Activated naive CD8-positive, alpha-beta T cell (primary cell): ENCODE measurements at regions not wholly inside any gene's neighbourhood (a gene's known extent, or its start where the extent isn't known, plus 50 kb on each side); places are given as distances from the start of the nearest gene placed in this dataset.

Source experiments
- H3K27ac Mint-ChIP-seq: one replicate; pipeline ENCODE4 v1.8.0; 2021; ENCODE audit warnings: mixed read lengths
- H3K27me3 Mint-ChIP-seq: one replicate; pipeline ENCODE4 v1.8.0; 2021; ENCODE audit warnings: mixed read lengths
- H3K36me3 Mint-ChIP-seq: one replicate; pipeline ENCODE4 v1.8.0; 2021; ENCODE audit warnings: mixed read lengths
- H3K4me1 Mint-ChIP-seq: one replicate; pipeline ENCODE4 v1.8.0; 2021; ENCODE audit warnings: low read depth, mixed read lengths
- H3K4me3 Mint-ChIP-seq: one replicate; pipeline ENCODE4 v1.8.0; 2021; ENCODE audit warnings: mild to moderate bottlenecking, mixed read lengths
- H3K9me3 Mint-ChIP-seq: one replicate; pipeline ENCODE4 v1.8.0; 2021; ENCODE audit warnings: low read depth, mixed read lengths

- Mint-ChIP-seq H3K27ac (no peak overlapping the region), H3K27me3 (peaks cover 4% of the 10 kb centered on the region), H3K36me3 (no peaks in the 10 kb centered on the region), H3K4me3 (no peak overlapping the region), H3K9me3 (no peaks in the 10 kb centered on the region), H3K4me1 (no peaks in the 10 kb centered on the region)
Observed at GRCh38 chr6:122116835-122117627, 282.4 kb upstream of the HSF2 start.

- Mint-ChIP-seq H3K27ac (no peak overlapping the region), H3K4me3 (no peak overlapping the region), H3K27me3 (peaks cover 4% of the 10 kb centered on the region), H3K9me3 (no peaks in the 10 kb centered on the region), H3K4me1 (no peaks in the 10 kb centered on the region), H3K36me3 (no peaks in the 10 kb centered on the region)
Observed at GRCh38 chr6:122118945-122119506, 280.4 kb upstream of the HSF2 start.

GRCh38 chr6:122122202-122122601 lies 277.2 kb upstream of the HSF2 start:
- no peaks in the 10 kb centered on the region for H3K27me3 Mint-ChIP-seq
- no peak overlapping the region for H3K27ac Mint-ChIP-seq
- H3K36me3 Mint-ChIP-seq: no peaks in the 10 kb centered on the region
- no peaks in the 10 kb centered on the region for H3K4me1 Mint-ChIP-seq
- H3K9me3 Mint-ChIP-seq: no peaks in the 10 kb centered on the region
- H3K4me3 Mint-ChIP-seq: no peak overlapping the region

- no peak overlapping the region for H3K27ac Mint-ChIP-seq
- no peaks in the 10 kb centered on the region for H3K9me3 Mint-ChIP-seq
- H3K27me3 Mint-ChIP-seq: no peaks in the 10 kb centered on the region
- no peaks in the 10 kb centered on the region for H3K36me3 Mint-ChIP-seq
- no peaks in the 10 kb centered on the region for H3K4me1 Mint-ChIP-seq
- H3K4me3 Mint-ChIP-seq: no peak overlapping the region
Observed at GRCh38 chr6:122122686-122123085, 276.8 kb upstream of the HSF2 start.

- Mint-ChIP-seq H3K27me3 (no peaks in the 10 kb centered on the region), H3K9me3 (no peaks in the 10 kb centered on the region), H3K4me3 (no peak overlapping the region), H3K27ac (no peak overlapping the region), H3K36me3 (no peaks in the 10 kb centered on the region), H3K4me1 (no peaks in the 10 kb centered on the region)
Observed at GRCh38 chr6:122124908-122125307, 274.5 kb upstream of the HSF2 start.

- Mint-ChIP-seq H3K4me1 (peaks cover 2% of the 10 kb centered on the region), H3K36me3 (no peaks in the 10 kb centered on the region), H3K4me3 (no peak overlapping the region), H3K9me3 (no peaks in the 10 kb centered on the region), H3K27ac (no peak overlapping the region), H3K27me3 (peaks cover 2% of the 10 kb centered on the region)
Observed at GRCh38 chr6:122126894-122127293, 272.6 kb upstream of the HSF2 start.

- H3K4me3 Mint-ChIP-seq: no peak overlapping the region
- H3K27ac Mint-ChIP-seq: no peak overlapping the region
- peaks cover 2% of the 10 kb centered on the region for H3K27me3 Mint-ChIP-seq
- peaks cover 2% of the 10 kb centered on the region for H3K4me1 Mint-ChIP-seq
- H3K9me3 Mint-ChIP-seq: no peaks in the 10 kb centered on the region
- no peaks in the 10 kb centered on the region for H3K36me3 Mint-ChIP-seq
Observed at GRCh38 chr6:122128445-122128844, 271.0 kb upstream of the HSF2 start.

GRCh38 chr6:122129313-122130025 lies 270.0 kb upstream of the HSF2 start:
- Mint-ChIP-seq H3K27me3 (peaks cover 2% of the 10 kb centered on the region), H3K27ac (no peak overlapping the region), H3K4me3 (no peak overlapping the region), H3K4me1 (peaks cover 2% of the 10 kb centered on the region), H3K36me3 (no peaks in the 10 kb centered on the region), H3K9me3 (no peaks in the 10 kb centered on the region)

GRCh38 chr6:122130026-122130348 lies 269.5 kb upstream of the HSF2 start:
- H3K36me3 Mint-ChIP-seq: no peaks in the 10 kb centered on the region
- H3K27ac Mint-ChIP-seq: no peak overlapping the region
- no peak overlapping the region for H3K4me3 Mint-ChIP-seq
- no peaks in the 10 kb centered on the region for H3K9me3 Mint-ChIP-seq
- peaks cover 2% of the 10 kb centered on the region for H3K4me1 Mint-ChIP-seq
- H3K27me3 Mint-ChIP-seq: peaks cover 2% of the 10 kb centered on the region

GRCh38 chr6:122130518-122130917 lies 268.9 kb upstream of the HSF2 start:
- Mint-ChIP-seq H3K27ac (no peak overlapping the region), H3K9me3 (no peaks in the 10 kb centered on the region), H3K36me3 (no peaks in the 10 kb centered on the region), H3K4me1 (peaks cover 2% of the 10 kb centered on the region), H3K27me3 (peaks cover 2% of the 10 kb centered on the region), H3K4me3 (no peak overlapping the region)

GRCh38 chr6:122136386-122136785 lies 263.1 kb upstream of the HSF2 start:
- no peaks in the 10 kb centered on the region for H3K36me3 Mint-ChIP-seq
- H3K9me3 Mint-ChIP-seq: no peaks in the 10 kb centered on the region
- no peak overlapping the region for H3K27ac Mint-ChIP-seq
- H3K4me1 Mint-ChIP-seq: no peaks in the 10 kb centered on the region
- peaks cover 2% of the 10 kb centered on the region for H3K27me3 Mint-ChIP-seq
- no peak overlapping the region for H3K4me3 Mint-ChIP-seq

GRCh38 chr6:122140031-122140430 lies 259.4 kb upstream of the HSF2 start:
- Mint-ChIP-seq H3K4me1 (no peaks in the 10 kb centered on the region), H3K27ac (no peak overlapping the region), H3K36me3 (no peaks in the 10 kb centered on the region), H3K9me3 (no peaks in the 10 kb centered on the region), H3K27me3 (no peaks in the 10 kb centered on the region), H3K4me3 (no peak overlapping the region)

- no peaks in the 10 kb centered on the region for H3K36me3 Mint-ChIP-seq
- no peaks in the 10 kb centered on the region for H3K9me3 Mint-ChIP-seq
- no peak overlapping the region for H3K4me3 Mint-ChIP-seq
- H3K27me3 Mint-ChIP-seq: no peaks in the 10 kb centered on the region
- H3K4me1 Mint-ChIP-seq: no peaks in the 10 kb centered on the region
- no peak overlapping the region for H3K27ac Mint-ChIP-seq
Observed at GRCh38 chr6:122141246-122141645, 258.2 kb upstream of the HSF2 start.

- H3K4me3 Mint-ChIP-seq: no peak overlapping the region
- peaks cover 2% of the 10 kb centered on the region for H3K27me3 Mint-ChIP-seq
- H3K36me3 Mint-ChIP-seq: no peaks in the 10 kb centered on the region
- H3K27ac Mint-ChIP-seq: no peak overlapping the region
- H3K4me1 Mint-ChIP-seq: no peaks in the 10 kb centered on the region
- no peaks in the 10 kb centered on the region for H3K9me3 Mint-ChIP-seq
Observed at GRCh38 chr6:122143813-122144601, 255.4 kb upstream of the HSF2 start.

GRCh38 chr6:122145246-122145645 lies 254.2 kb upstream of the HSF2 start:
- no peaks in the 10 kb centered on the region for H3K9me3 Mint-ChIP-seq
- H3K4me1 Mint-ChIP-seq: no peaks in the 10 kb centered on the region
- H3K4me3 Mint-ChIP-seq: no peak overlapping the region
- peaks cover 2% of the 10 kb centered on the region for H3K27me3 Mint-ChIP-seq
- H3K27ac Mint-ChIP-seq: no peak overlapping the region
- no peaks in the 10 kb centered on the region for H3K36me3 Mint-ChIP-seq
